DOHH2 (cell line): ENCODE measurements at regions not wholly inside any gene's neighbourhood (a gene's known extent, or its start where the extent isn't known, plus 50 kb on each side); places are given as distances from the start of the nearest gene placed in this dataset.

Source experiments
- CTCF ChIP-seq: fragments of 200-600 bp; sonication (generic); IDR thresholded peaks from one replicate; pipeline ENCODE4 v1.5.1; 2014; ENCODE audit warnings: antibody characterized with exemption, mild to moderate bottlenecking, low read depth, low read length; ENCODE audit not compliant: poor library complexity, severe bottlenecking
- EZH2phosphoT487 ChIP-seq: fragments of 200-600 bp; sonication (generic); IDR thresholded peaks from 2 replicates; pipeline ENCODE4 v1.6.1; 2017; ENCODE audit warnings: borderline replicate concordance, mild to moderate bottlenecking, antibody characterized with exemption, low read length, moderate library complexity, mixed read lengths

GRCh38 chr5:21140987-21141386, 1153.0 kb upstream of the CDH18 start:
- TF ChIP-seq CTCF (no peak), EZH2phosphoT487 (no peak)
